Mammary epithelial cell (primary cell): ENCODE measurements at regions not wholly inside any gene's neighbourhood (a gene's known extent, or its start where the extent isn't known, plus 50 kb on each side); places are given as distances from the start of the nearest gene placed in this dataset.
A peak's percentile ranks its signal among the peaks of the same experiment; 100 is the strongest.

Source experiments
- EZH2 ChIP-seq: IDR thresholded peaks from 2 replicates; pipeline ENCODE4 v1.6.1; 2012; ENCODE audit warnings: low read length, inconsistent platforms, borderline replicate concordance
- TF ChIP-seq, protein P1 (sequence below), 2 donors: IDR thresholded peaks in 1 of 2; conservative IDR thresholded peaks in 1 of 2; 2 replicates each; pipeline ENCODE4 v1.5.1; 2011 to 2012; ENCODE audit warnings: inconsistent platforms in 2 of 2, low read length in 2 of 2, mild to moderate bottlenecking in 2 of 2, control low read depth in 1 of 2, low read depth in 1 of 2; ENCODE audit not compliant: insufficient read depth in 1 of 2; ENCODE audit errors: extremely low read depth in 1 of 2

DNA sequence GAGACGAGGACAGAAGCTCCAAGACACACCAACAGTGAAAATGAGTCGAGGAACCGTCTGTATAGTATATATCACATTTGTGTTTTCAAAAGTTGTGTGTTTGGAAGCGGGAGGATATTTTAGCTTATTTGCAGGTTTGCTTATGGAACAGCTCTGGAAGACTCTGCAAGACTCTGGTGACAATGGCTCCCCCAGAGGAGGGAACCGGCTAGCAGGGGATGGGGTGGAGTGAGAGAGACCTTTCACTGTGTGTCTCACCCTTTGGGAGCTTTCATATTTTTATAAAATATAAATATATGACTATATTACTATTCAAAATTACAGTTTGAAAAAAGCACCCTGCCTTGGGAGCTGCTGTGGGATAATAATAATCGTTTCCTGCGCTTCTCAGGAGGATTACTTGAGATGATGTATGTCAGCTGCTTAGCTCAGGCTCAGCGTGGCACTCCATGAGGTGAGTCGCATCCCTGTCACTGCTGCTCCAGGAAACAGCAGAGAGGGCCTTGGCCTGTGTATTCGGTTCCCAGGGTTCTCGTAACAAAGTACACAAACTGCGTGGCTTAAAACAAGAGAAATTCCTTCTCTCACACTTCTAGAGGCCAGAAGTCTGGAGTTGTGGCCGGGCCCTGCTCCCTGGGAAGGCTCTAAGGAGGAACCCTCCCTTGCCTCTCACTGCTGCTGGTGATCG lies 183.9 kb downstream of the FAM43A start:
- TF ChIP-seq, protein P1, sequence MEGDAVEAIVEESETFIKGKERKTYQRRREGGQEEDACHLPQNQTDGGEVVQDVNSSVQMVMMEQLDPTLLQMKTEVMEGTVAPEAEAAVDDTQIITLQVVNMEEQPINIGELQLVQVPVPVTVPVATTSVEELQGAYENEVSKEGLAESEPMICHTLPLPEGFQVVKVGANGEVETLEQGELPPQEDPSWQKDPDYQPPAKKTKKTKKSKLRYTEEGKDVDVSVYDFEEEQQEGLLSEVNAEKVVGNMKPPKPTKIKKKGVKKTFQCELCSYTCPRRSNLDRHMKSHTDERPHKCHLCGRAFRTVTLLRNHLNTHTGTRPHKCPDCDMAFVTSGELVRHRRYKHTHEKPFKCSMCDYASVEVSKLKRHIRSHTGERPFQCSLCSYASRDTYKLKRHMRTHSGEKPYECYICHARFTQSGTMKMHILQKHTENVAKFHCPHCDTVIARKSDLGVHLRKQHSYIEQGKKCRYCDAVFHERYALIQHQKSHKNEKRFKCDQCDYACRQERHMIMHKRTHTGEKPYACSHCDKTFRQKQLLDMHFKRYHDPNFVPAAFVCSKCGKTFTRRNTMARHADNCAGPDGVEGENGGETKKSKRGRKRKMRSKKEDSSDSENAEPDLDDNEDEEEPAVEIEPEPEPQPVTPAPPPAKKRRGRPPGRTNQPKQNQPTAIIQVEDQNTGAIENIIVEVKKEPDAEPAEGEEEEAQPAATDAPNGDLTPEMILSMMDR (conservative IDR thresholded peaks at IDR 0.05 in 1 of 2, IDR thresholded peaks at IDR 0.05 in 1 of 2; ENCODE audit: extremely low read depth in 1 of 2, insufficient read depth in 1 of 2, low read depth in 1 of 2, low read length in 2 of 2), result peak; percentile 4 to 23
- no peak for TF ChIP-seq EZH2
